ELF-1 (cell line): ENCODE measurements at regions not wholly inside any gene's neighbourhood (a gene's known extent, or its start where the extent isn't known, plus 50 kb on each side); places are given as distances from the start of the nearest gene placed in this dataset.

ENCODE experiments used
- DNase-seq: peaks from one replicate; pipeline ENCODE4 v3.0.0-alpha.2; 2016; ENCODE audit warnings: low read depth, low spot score

DNA sequence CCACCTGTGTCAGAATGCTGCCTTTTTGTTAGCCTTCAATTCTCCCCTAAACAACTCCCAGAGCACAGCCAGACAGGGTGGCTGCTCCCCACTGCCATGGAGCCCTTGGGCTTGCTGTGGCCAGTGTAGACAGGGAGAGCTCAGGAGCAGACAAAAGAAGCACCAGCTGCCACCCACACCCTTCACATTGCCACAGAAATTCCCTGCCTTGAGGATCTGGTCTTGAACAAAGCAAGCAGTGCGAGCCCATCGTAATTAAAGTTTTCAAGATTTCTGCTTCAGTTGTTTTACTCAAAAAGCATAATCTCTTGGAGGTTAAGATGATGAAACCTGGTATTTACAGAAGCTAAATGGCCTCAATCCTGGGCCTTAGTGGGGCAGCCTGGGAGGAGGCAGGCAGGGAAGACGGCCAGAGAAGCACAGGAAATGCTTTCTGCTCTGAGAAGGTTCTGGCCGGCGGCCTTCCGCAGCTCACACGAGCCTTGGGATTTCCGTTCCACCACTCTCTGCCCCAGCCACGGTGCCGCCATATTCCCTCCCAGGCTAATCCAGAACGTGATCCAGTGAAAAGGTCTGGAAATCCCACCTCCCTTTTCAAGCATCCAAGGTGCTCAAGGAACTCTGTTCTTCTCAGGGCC, 535.2 kb downstream of the BCL11B start:
- DNase-seq = no peak

DNA sequence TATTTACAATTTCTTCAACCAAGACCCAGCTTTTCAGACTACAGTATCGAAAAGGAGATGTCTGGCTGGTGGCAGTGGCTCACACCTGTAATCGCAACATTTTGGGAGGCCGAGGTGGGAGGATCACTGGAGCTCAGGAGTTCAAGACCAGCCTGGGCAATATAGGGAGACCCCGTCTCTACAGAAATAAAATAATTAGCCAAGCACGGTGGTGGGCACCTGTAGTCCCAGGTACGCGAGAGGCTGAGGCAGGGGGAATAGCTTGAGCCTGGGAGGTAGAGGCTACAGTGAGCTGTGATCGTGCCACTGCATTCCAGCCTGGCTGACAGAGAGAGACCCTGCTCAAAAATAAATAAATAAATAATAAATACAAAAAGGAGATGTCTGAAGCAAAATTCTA, 530.5 kb downstream of the BCL11B start:
- DNase-seq = no peak

DNA sequence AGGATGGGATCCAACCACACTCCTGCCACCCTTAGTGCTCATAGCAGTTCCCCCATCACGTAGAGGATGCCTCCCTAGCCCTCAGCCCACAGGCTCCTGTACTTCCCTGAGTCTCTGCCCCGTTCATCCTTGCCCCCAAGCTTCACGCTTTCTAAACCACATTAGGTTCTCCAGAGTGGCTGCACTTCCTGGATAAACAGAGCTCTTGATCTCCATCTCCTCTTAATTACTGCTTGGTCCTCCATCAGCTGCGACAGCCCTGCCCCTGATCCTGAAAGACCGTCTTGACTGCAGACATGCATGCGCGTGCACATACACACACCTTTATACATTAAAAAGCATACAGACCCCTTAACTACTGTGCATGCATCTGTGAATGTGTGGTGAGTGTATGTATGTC, 530.0 kb downstream of the BCL11B start:
- DNase-seq = no peak

DNA sequence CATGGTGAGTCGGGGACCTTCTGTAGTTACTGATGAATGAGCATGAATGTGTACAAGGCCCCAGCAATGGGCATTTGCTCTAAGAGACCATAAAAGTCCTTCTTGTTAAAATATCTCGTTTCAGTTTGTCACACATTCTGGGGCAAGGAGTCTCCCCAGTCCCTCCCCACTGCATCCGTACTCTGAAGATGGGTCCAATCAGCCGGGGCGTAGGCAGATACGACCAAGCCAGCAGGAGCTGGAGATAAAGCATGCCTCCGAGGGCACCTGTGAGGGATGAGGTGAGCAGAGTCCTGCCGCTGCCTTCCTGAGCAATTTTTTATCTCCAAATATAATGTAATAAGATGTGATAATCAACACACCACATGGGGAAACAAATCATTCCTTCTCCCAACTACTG, 528.5 kb downstream of the BCL11B start:
- no peak for DNase-seq

DNA sequence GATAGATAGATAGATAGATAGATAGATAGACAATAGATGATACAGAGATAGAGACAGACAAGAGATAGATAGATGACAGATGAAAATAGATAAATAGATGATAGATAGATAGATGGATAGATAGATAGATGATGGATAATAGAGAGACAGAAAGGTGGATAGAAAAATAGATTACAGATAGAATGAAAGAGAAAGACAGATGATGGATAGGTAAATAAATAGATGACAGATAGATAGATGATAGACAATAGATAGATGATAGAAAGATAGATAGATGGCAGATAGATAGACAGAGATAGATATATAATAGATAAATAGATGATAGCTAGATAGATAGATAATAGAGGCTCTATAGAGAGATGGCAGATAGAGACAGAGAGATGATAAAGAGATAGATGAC, 523.0 kb downstream of the BCL11B start:
- no peak for DNase-seq

DNA sequence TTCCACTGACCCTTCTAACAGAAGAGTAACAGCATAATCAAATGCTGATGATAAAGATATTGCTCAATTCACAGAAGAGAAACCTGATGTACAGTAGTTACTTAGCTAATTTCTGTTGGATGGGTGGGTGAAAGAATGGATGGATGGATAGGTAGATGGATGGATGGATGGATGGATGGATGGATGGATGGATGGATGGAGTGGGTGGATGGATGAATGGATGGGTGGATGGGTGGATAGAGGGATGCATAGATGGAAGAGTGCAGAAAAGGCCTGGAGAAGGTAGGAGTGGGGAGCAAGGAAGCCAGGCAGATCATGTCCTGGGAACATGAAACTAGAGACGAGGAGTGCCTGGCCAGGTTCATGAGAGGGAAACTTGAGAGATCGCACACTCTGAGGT, 520.9 kb downstream of the BCL11B start:
- DNase-seq = no peak

DNA sequence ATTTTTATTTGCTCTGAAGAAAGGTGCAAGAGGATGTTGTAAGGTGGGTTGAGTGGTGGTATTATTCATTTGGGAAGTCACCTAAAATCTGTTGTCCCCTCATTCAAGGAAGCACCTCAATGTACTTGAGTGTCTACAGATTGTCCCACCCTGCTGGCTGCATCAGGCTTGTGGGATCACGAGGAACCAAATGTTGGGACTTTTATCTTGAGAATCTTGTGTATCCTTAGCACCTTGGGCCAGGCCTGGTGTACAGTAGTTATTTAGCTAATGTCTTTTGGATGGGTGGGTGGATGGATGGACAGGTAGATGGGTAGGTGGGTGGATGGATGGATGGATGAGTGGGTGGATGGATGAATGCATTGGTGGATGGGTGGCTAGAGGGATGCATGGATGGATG, 519.3 kb downstream of the BCL11B start:
- DNase-seq = no peak

DNA sequence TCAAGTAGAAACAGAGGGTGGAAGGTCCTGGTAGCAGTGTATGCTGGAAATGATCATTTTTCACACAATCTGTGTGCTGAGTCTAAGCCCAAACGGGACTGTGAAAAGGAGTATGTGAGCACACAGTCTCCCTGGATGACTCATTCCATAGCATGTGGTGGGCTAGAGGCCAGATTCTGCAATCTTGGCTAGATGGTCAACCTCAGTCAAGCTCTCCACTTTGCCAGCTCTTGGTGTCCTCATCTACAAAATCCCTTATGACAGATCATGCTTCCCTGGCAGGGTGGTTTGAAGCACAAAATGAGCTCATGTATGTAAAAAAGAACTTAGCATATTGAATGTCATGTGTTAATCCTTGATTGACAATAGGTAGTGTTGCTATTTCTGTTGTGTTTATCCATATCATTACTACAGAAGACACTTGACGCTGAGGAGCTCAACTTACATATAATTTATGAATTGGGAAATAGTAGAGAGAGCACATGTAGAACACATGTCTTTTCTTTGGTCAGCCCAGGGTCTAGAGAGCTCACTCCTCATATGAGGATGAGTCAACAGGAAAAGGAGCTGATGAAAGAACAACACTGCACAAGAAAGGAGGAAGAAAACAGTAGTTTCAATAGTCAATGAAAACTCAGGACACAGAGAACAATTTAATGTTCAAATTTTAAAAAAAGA, 517.5 kb downstream of the BCL11B start:
- DNase-seq = no peak

DNA sequence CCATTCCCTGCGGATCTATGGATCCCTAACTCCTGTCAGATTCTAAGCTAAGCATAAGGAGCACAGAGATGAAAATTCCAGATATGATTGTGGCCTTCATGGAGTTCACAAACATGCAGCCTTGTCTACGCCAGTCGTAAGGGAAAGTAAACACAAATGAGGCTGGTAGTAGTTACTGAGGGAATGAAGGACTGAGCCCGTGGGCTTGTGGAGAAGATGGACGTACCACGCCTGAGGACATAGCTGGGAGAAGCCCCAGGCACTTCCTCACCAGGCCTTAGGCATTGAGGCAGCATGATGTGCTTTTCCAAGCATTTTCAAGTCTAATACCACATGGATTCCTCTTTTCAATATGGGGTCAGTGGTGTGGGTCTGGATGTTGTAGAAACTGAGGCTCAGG, 515.2 kb downstream of the BCL11B start:
- DNase-seq = no peak

DNA sequence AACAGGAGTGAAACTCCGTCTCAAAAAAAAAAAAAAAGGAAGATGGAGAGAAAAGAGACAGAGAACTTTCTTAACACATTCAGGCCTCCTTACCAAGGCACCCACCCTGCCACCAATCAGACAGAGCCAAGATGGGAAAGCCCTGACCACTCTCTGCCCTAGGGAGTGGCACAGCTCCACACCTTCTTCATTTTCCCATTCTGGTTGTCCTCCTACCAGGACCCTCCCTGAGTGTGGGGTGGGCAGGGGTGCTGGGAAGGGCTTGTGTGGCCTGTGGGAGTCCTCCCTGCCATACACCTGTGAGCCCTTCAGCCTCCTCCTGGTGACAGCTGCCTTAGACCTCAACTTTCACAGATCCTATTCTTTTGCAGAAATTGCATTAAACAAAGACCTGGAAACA, 513.6 kb downstream of the BCL11B start:
- DNase-seq = no peak

DNA sequence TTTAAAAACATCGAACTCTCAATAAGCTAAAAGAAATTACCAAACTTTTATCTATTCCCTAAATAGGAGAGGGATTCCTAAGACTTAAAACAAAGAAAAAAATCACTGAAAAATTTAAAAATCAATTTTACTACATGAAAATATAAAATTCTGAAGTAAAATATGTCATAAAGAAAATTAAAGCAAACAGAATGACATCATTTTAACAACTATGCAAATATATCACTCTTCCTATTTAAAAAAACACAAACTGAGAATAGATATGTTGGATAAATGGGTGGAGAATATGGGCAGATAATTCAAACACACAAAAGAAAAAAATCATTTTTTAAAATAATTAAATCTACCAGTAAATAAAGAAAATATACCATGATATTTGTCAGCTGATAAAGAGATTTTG, 510.0 kb downstream of the BCL11B start:
- DNase-seq = no peak

DNA sequence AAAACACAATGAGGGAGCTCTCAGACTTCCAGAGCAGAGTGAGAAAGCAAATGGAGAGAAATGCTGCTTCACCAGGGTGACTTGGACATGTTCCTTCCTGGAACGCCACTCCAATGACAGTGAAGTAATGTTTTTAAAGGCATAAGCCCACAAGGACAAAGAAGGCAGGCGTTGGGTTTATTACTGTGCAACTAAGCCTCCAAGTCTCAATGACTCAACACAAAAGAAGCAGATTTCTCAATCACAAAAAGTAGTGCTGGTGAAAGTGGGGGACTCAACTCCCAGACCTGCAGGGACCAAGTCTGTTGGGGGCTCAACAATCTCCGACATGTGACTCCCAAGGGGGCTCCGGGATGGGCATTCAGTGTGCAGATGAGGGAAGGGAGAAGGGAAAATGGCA, 505.2 kb downstream of the BCL11B start:
- no peak for DNase-seq

DNA sequence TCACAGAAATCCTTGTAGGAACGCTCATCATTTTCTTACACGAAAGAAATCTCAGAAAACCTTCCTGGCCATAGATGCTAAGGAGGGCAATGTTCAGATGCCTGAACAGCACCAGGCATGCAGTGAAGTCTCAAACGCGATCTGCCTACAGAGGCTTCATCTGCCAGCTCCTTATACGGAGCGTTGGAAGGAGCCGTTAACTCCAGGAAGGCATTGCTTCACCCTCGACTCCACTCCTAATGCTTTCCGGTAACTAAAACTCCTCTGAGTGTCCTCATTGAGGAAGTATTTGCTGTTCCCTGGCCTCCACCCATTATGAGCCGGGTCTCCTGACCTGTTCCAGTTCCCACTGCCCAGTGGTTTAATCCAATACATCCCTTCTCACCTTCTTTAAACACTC, 502.7 kb downstream of the BCL11B start:
- DNase-seq = no peak

DNA sequence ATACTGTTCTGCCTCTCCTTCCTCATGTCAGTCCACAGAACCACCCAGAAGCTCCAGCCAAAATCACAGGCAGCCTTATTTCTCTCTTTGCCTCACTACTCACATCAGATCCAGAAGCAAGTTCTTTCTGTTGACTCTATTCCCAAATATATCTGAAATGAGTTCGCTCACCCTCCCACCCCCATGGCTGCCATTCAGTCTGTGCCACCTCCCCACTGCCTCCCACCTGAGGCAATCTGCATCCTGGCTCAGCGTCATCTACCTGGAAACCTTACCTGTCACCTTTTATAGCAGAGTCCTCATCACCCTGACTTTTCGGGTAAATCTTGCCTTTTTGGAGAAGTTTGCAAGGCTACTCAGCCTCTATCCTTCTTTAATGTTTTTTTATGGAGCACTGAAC, 501.8 kb downstream of the BCL11B start:
- no peak for DNase-seq

DNA sequence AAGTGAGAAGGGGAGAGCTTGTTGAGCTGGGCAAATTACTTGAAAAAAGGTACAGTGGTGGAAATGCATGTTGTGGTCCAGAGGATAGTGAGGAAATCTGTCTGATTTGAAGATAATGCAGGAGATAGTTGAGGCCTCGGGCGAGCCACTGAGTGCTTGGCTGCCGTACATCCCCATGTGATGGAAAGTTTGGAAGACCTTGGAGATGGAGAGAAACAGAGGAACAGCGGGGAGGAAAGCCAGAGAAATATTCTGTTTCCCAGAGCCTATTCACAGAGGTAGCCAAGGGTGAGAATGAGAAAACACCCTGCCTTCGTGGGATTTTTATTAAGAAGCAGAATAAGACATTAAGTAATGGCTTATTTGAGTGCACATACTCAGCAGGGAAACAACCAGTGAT, 498.2 kb downstream of the BCL11B start:
- no peak for DNase-seq

DNA sequence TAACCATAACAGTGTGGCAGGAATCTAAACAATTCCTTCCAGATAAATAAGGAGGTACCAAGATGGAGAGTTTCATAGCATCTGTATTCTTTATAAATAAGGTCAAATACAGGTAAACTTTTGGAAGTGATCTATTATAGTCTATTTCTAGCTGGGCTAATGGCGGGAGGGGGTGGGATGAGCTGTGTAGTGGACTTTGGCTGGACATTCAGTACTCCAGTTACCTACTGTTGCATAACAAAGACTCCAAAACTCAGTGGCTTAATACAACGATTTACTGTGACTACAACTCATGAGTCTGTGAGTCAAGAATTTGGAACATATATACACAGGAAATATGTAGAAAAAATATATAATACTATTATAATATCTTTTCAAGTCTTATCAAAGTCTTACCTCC, 496.1 kb downstream of the BCL11B start:
- DNase-seq = no peak

DNA sequence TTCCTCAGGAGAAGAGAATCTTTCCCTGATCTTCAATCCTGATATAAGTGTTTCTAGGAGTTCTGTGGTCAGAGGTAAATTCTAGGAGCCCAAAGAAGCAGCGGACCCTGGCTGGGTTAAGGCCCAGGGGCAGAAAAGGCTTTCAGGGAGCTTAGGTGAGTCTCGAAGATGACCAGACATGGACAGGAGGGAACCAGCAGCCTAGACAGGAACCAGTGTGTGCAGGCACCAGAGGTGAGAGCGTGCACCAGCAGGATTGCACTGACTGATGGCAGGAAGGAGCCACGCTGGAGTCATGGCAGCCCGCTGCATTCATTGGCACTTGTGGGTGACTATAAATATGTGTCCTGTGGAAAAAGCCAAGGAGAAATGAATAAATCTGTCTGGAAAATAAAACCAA, 489.9 kb downstream of the BCL11B start:
- DNase-seq = no peak

DNA sequence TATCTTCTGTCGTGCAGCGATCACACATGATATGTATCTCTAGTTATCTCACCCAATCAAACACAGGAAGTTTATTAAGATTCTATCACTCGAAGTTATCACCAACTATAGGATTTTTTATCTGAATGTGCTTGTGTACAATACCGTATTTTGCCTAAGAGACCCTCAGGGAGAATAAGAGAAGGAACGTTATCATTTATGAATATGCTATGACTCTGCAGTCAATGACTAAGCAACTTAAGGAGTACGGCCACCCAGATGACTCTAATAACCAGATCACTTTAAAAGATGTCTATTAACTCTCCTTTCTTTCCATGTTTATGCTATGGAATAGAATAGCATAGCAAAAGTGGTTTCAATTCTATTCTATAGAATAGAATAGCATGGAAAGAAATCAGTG, 486.4 kb downstream of the BCL11B start:
- no peak for DNase-seq

DNA sequence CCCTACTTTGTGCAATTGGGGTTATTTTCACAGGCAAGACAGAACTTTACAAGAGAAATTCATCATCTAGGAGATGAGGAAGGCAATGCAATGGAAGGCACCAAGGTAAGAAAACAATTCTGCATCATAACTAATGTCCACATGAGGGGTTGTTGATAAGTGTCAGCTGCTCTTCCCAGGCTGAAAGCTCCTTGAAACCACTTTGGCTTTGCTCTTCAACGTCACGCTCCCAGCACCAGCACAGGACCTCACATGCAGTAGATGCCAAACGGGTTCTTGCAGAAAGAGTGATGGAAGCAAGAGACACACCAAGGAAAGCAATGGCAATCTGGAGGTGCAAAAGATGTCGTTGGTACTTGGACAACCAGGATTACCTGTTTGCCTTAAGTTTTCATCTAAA, 485.5 kb downstream of the BCL11B start:
- DNase-seq = no peak

DNA sequence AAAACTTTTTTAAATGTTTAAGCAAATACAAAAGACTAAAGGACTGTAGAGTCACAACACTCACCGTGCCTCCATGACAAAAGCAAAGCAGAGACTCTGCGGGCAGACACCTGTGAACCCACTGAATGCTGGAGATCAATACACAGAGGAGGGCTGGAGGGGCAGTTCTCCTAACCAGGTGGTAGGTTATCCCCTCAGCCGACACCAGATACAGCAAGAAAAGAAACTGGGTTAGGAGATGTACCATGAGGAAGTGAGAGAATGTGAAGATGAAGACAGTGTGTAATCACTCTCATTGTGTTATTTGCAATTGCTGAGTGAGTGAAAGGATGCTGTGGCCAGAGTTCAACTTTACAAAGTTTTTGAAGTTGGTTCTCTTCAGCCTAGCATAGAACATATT, 480.3 kb downstream of the BCL11B start:
- no peak for DNase-seq

DNA sequence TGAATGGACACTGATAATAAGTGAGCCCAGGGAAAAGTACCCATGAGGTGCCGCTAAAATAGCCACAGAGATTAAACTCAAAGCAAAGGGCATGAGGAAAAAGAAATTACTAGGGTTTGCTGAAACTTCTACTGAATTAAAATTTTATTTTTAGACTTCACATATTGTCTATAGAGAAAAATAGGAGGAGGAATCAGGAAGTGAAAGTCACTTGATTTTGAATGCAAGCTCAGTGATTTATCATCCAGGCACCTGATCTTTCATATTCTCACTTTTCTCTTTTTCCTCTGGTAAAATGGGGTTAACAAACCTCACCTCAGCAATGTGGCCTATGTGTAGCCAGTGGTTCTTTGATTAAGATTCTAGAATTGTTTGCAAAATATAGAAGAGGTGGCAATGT, 479.8 kb downstream of the BCL11B start:
- no peak for DNase-seq

DNA sequence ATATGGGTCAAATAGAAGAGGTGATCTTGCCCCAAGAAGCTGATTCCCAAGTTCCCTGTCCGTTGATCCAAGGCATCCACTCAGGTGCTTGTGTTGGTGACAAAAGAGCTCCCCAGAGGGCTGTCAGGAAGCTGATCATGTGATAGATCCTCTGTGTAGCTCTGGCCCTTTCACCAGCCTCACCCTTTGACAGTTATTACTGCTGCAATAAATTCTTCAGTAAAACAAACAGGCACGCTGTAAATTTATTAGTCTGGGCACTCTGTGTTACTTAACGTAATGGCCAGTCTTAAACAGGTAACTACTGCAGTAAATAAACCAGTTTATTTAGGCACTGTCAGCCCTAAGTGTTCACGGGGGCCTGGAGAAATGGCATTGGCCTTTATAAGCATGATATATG, 473.9 kb downstream of the BCL11B start:
- no peak for DNase-seq

DNA sequence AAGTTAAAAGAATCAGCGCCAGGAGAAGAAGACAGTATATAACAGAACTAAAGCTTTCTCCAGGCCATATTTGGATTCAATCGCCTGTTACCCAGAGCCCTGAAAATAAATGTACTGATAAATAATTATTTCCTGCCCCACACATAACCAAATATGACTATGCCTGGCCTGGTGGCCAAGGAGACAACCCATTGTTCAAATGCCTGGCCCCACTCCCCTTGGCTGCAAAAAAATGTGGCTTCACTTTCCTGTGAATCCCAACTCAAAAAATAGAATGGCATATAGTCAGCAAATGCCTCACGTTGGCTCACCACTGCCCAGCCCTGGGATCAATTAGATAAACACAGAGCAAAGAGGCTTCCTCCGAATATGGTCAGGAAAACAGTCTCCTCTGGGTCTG, 472.1 kb downstream of the BCL11B start:
- no peak for DNase-seq

DNA sequence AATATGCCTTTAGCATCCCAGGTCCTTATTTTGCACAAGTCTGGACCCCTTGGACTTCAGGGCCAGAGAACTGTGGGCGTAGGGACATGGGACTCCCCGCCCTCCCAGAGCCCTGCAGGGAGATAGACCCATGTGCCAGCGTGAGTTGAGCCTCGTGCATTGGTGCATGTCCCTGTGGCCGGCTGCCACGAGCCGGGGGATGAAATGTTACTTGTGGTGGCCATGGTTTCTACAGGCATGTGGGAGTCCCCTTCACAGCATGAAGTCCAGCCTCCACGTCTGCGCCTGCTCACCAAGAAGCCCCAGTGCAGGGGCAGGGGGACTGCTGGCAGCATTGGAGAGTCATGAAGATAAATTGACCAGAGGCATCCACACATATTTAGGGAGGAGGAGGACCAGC, 470.0 kb downstream of the BCL11B start:
- DNase-seq = no peak
